HG03039 (cell line): ENCODE measurements at regions not wholly inside any gene's neighbourhood (a gene's known extent, or its start where the extent isn't known, plus 50 kb on each side); places are given as distances from the start of the nearest gene placed in this dataset.

ENCODE experiments used
- ATAC-seq: cut with Tn5 transposase; IDR thresholded peaks from one replicate; pipeline ENCODE4 v1.9.1; 2021; ENCODE audit warnings: mild to moderate bottlenecking, moderate library complexity; ENCODE audit not compliant: unreplicated experiment

GRCh38 chr6:93083337-93084230, 335.8 kb downstream of the EPHA7 start:
- ATAC-seq: no peak

GRCh38 chr6:93081901-93082300, 337.5 kb downstream of the EPHA7 start:
- ATAC-seq: no peak

GRCh38 chr6:93079061-93079460, 340.3 kb downstream of the EPHA7 start:
- ATAC-seq: no peak

- no peak for ATAC-seq
Measured at GRCh38 chr6:93073811-93074210, 345.5 kb downstream of the EPHA7 start.

- ATAC-seq: no peak
Measured at GRCh38 chr6:93069856-93070255, 349.5 kb downstream of the EPHA7 start.

GRCh38 chr6:93059911-93060310, 359.4 kb downstream of the EPHA7 start:
- ATAC-seq: no peak

GRCh38 chr6:93057584-93057983, 361.8 kb downstream of the EPHA7 start:
- ATAC-seq: no peak

- no peak for ATAC-seq
Measured at GRCh38 chr6:93048381-93048780, 371.0 kb downstream of the EPHA7 start.

- no peak for ATAC-seq
Measured at GRCh38 chr6:93047033-93047432, 372.3 kb downstream of the EPHA7 start.

- ATAC-seq: no peak
Measured at GRCh38 chr6:93045156-93045555, 374.2 kb downstream of the EPHA7 start.

GRCh38 chr6:93040375-93040774, 379.0 kb downstream of the EPHA7 start:
- no peak for ATAC-seq

GRCh38 chr6:93036835-93037234, 382.5 kb downstream of the EPHA7 start:
- no peak for ATAC-seq

GRCh38 chr6:93035756-93036155, 383.6 kb downstream of the EPHA7 start:
- no peak for ATAC-seq

GRCh38 chr6:93021235-93021915, 398.0 kb downstream of the EPHA7 start:
- no peak for ATAC-seq

GRCh38 chr6:93017626-93018025, 401.7 kb downstream of the EPHA7 start:
- no peak for ATAC-seq

- ATAC-seq: no peak
Measured at GRCh38 chr6:93017213-93017612, 402.1 kb downstream of the EPHA7 start.

- no peak for ATAC-seq
Measured at GRCh38 chr6:93013054-93013453, 406.3 kb downstream of the EPHA7 start.

- no peak for ATAC-seq
Measured at GRCh38 chr6:93008375-93008774, 411.0 kb downstream of the EPHA7 start.

GRCh38 chr6:92989656-92990055, 429.7 kb downstream of the EPHA7 start:
- no peak for ATAC-seq

- no peak for ATAC-seq
Measured at GRCh38 chr6:92979281-92979680, 440.1 kb downstream of the EPHA7 start.

- ATAC-seq: no peak
Measured at GRCh38 chr6:92977018-92977417, 442.3 kb downstream of the EPHA7 start.

- ATAC-seq: no peak
Measured at GRCh38 chr6:92967362-92967761, 452.0 kb downstream of the EPHA7 start.
